ENCODE measurements at regions not wholly inside any gene's neighbourhood (a gene's known extent, or its start where the extent isn't known, plus 50 kb on each side); places are given as distances from the start of the nearest gene placed in this dataset.

GRCh38 chr15:57902155-57902554 lies 163.4 kb downstream of the ALDH1A2 start:
- H3K9me3 Mint-ChIP-seq: peaks cover 7% of the 10 kb centered on the region
- DNase-seq (ENCODE audit: low spot score) (no peak), ATAC-seq (no peak)
- no peaks in the 10 kb centered on the region for H3K27me3 Mint-ChIP-seq (ENCODE audit: low read depth)
- H3K27ac Mint-ChIP-seq: no peak overlapping the region
- CTCF ChIA-PET: no interaction called here
- no peaks in the 10 kb centered on the region for H3K36me3 Mint-ChIP-seq
- POLR2A ChIA-PET: no interaction called here
- H3K4me1 Mint-ChIP-seq: no peaks in the 10 kb centered on the region
- H3K4me3 Mint-ChIP-seq: no peak overlapping the region
- no peak for TF ChIP-seq KAT7 (CRISPR knock-in tag; IDR thresholded peaks at IDR 0.05; ENCODE audit: borderline replicate concordance)
- TF ChIP-seq IRF2 (CRISPR knock-in tag; IDR thresholded peaks at IDR 0.05; ENCODE audit: borderline replicate concordance, low read depth): no peak
- no peak for TF ChIP-seq ATF1 (CRISPR knock-in tag; IDR thresholded peaks at IDR 0.05)
- no peak for TF ChIP-seq E2F1 (CRISPR knock-in tag; IDR thresholded peaks at IDR 0.05)
- TF ChIP-seq SOX15 (CRISPR knock-in tag; IDR thresholded peaks at IDR 0.05): no peak
- no peak for TF ChIP-seq USF1 (CRISPR knock-in tag; IDR thresholded peaks at IDR 0.05)
- TF ChIP-seq PRRX2 (CRISPR knock-in tag; IDR thresholded peaks at IDR 0.05): no peak
- no peak for TF ChIP-seq NFE2L1 (CRISPR knock-in tag; IDR thresholded peaks at IDR 0.05)
- TF ChIP-seq ZNF425 (CRISPR knock-in tag; conservative IDR thresholded peaks at IDR 0.05): no peak
- no peak for TF ChIP-seq CREB1 (CRISPR knock-in tag; IDR thresholded peaks at IDR 0.05)

Measured in WTC11 (cell line).